HL-60 (cell line): ENCODE measurements at regions not wholly inside any gene's neighbourhood (a gene's known extent, or its start where the extent isn't known, plus 50 kb on each side); places are given as distances from the start of the nearest gene placed in this dataset.

Experiments
- GABPA ChIP-seq: IDR thresholded peaks from 2 replicates; pipeline ENCODE4 v1.6.1; 2012; ENCODE audit warnings: low read depth
- POLR2AphosphoS5 ChIP-seq: IDR thresholded peaks from 2 replicates; pipeline ENCODE4 v1.6.1; 2012; ENCODE audit warnings: low read depth
- SPI1 ChIP-seq: IDR thresholded peaks from 2 replicates; pipeline ENCODE4 v1.6.1; 2012; ENCODE audit warnings: low read depth, mild to moderate bottlenecking, borderline replicate concordance
- TF ChIP-seq, protein P1 (sequence below): IDR thresholded peaks from one replicate; pipeline ENCODE4 v1.5.1; 2011; ENCODE audit warnings: low read length, control low read depth, inconsistent platforms; ENCODE audit not compliant: insufficient read depth
- TF ChIP-seq, protein P2 (sequence below): IDR thresholded peaks from 2 replicates; pipeline ENCODE4 v1.6.1; 2012; ENCODE audit warnings: low read depth; ENCODE audit not compliant: insufficient replicate concordance

DNA sequence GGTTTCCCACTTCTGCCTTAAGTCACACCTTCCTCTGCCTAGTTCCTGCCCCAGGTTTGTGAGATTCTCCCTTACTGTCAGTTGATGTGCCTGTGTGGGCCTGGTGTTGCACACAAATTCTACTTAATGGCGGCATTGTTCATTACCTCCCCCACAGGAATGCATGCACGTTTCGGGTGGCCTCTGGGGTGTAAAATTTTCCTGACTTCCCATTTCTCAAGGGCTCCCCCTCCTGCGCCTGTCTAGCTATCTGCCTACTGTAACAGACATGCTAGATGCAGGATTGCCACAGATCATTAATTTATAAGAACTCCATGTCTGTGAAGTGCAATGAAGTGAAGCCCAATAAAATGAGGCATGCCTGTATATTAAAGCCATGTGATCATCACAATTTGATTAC lies 1466.3 kb downstream of the PCDH9 start:
- TF ChIP-seq, protein P1, sequence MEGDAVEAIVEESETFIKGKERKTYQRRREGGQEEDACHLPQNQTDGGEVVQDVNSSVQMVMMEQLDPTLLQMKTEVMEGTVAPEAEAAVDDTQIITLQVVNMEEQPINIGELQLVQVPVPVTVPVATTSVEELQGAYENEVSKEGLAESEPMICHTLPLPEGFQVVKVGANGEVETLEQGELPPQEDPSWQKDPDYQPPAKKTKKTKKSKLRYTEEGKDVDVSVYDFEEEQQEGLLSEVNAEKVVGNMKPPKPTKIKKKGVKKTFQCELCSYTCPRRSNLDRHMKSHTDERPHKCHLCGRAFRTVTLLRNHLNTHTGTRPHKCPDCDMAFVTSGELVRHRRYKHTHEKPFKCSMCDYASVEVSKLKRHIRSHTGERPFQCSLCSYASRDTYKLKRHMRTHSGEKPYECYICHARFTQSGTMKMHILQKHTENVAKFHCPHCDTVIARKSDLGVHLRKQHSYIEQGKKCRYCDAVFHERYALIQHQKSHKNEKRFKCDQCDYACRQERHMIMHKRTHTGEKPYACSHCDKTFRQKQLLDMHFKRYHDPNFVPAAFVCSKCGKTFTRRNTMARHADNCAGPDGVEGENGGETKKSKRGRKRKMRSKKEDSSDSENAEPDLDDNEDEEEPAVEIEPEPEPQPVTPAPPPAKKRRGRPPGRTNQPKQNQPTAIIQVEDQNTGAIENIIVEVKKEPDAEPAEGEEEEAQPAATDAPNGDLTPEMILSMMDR, result no peak
- no peak for TF ChIP-seq GABPA
- TF ChIP-seq, protein P2, sequence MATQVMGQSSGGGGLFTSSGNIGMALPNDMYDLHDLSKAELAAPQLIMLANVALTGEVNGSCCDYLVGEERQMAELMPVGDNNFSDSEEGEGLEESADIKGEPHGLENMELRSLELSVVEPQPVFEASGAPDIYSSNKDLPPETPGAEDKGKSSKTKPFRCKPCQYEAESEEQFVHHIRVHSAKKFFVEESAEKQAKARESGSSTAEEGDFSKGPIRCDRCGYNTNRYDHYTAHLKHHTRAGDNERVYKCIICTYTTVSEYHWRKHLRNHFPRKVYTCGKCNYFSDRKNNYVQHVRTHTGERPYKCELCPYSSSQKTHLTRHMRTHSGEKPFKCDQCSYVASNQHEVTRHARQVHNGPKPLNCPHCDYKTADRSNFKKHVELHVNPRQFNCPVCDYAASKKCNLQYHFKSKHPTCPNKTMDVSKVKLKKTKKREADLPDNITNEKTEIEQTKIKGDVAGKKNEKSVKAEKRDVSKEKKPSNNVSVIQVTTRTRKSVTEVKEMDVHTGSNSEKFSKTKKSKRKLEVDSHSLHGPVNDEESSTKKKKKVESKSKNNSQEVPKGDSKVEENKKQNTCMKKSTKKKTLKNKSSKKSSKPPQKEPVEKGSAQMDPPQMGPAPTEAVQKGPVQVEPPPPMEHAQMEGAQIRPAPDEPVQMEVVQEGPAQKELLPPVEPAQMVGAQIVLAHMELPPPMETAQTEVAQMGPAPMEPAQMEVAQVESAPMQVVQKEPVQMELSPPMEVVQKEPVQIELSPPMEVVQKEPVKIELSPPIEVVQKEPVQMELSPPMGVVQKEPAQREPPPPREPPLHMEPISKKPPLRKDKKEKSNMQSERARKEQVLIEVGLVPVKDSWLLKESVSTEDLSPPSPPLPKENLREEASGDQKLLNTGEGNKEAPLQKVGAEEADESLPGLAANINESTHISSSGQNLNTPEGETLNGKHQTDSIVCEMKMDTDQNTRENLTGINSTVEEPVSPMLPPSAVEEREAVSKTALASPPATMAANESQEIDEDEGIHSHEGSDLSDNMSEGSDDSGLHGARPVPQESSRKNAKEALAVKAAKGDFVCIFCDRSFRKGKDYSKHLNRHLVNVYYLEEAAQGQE, result no peak
- TF ChIP-seq POLR2AphosphoS5, result no peak
- TF ChIP-seq SPI1, result no peak
